ENCODE measurements at regions not wholly inside any gene's neighbourhood (a gene's known extent, or its start where the extent isn't known, plus 50 kb on each side); places are given as distances from the start of the nearest gene placed in this dataset.

GRCh38 chr3:21163956-21164355, 587.1 kb downstream of the ZNF385D start:
- TF ChIP-seq CTCF (IDR thresholded peaks at IDR 0.05) (no peak), POLR2A (IDR thresholded peaks at IDR 0.05) (no peak)
- Histone ChIP-seq H3K9me3 (no peaks in the 10 kb centered on the region), H3K4me3 (no peak overlapping the region), H3K4me1 (no peaks in the 10 kb centered on the region), H3K27ac (no peak overlapping the region), H3K36me3 (ENCODE audit: low read depth, missing control alignments) (no peaks in the 10 kb centered on the region), H3K27me3 (no peaks in the 10 kb centered on the region)
- 81 to 87% methylated on average over 3 of the region's 3 CpGs for WGBS, 2 donors
- no peak for DNase-seq
- intact Hi-C loops (cut with DNase I; ENCODE audit: low total_unique reads): no loop called here

- WGBS, 2 donors: 53 to 78% methylated on average over 2 of the region's 2 CpGs
- Histone ChIP-seq H3K4me3 (no peak overlapping the region), H3K27me3 (no peaks in the 10 kb centered on the region), H3K4me1 (no peaks in the 10 kb centered on the region), H3K36me3 (ENCODE audit: low read depth, missing control alignments) (no peaks in the 10 kb centered on the region), H3K27ac (no peak overlapping the region), H3K9me3 (no peaks in the 10 kb centered on the region)
- TF ChIP-seq POLR2A (IDR thresholded peaks at IDR 0.05) (no peak), CTCF (IDR thresholded peaks at IDR 0.05) (no peak)
- DNase-seq: no peak
- intact Hi-C loops (cut with DNase I; ENCODE audit: low total_unique reads): no loop called here
Measured at GRCh38 chr3:21159543-21159906, 591.5 kb downstream of the ZNF385D start.

GRCh38 chr3:21158861-21159542, 592.0 kb downstream of the ZNF385D start:
- WGBS, 2 donors: 70 to 79% methylated on average over 4 of the region's 4 CpGs
- Histone ChIP-seq H3K27ac (no peak overlapping the region), H3K9me3 (no peaks in the 10 kb centered on the region), H3K4me3 (no peak overlapping the region), H3K36me3 (ENCODE audit: low read depth, missing control alignments) (no peaks in the 10 kb centered on the region), H3K4me1 (no peaks in the 10 kb centered on the region), H3K27me3 (no peaks in the 10 kb centered on the region)
- no peak for TF ChIP-seq POLR2A (IDR thresholded peaks at IDR 0.05)
- TF ChIP-seq CTCF (IDR thresholded peaks at IDR 0.05): no peak
- intact Hi-C loops (cut with DNase I; ENCODE audit: low total_unique reads): no loop called here
- no peak for DNase-seq

- no peaks in the 10 kb centered on the region for H3K27me3 ChIP-seq
- no peak for DNase-seq
- H3K9me3 ChIP-seq: no peaks in the 10 kb centered on the region
- H3K36me3 ChIP-seq (ENCODE audit: low read depth, missing control alignments): no peaks in the 10 kb centered on the region
- H3K4me3 ChIP-seq: no peak overlapping the region
- intact Hi-C loops (cut with DNase I; ENCODE audit: low total_unique reads): no loop called here
- H3K4me1 ChIP-seq: no peaks in the 10 kb centered on the region
- TF ChIP-seq POLR2A (IDR thresholded peaks at IDR 0.05): no peak
- TF ChIP-seq CTCF (IDR thresholded peaks at IDR 0.05): no peak
- no peak overlapping the region for H3K27ac ChIP-seq
Measured at GRCh38 chr3:21154911-21155310, 596.1 kb downstream of the ZNF385D start.

- TF ChIP-seq CTCF (IDR thresholded peaks at IDR 0.05) (no peak), POLR2A (IDR thresholded peaks at IDR 0.05) (no peak)
- Histone ChIP-seq H3K36me3 (ENCODE audit: low read depth, missing control alignments) (no peaks in the 10 kb centered on the region), H3K9me3 (no peaks in the 10 kb centered on the region), H3K4me3 (no peak overlapping the region), H3K4me1 (no peaks in the 10 kb centered on the region), H3K27ac (no peak overlapping the region), H3K27me3 (no peaks in the 10 kb centered on the region)
- intact Hi-C loops (cut with DNase I; ENCODE audit: low total_unique reads): no loop called here
- DNase-seq: no peak
- 81 to 89% methylated on average over 5 of the region's 5 CpGs for WGBS, 2 donors
Measured at GRCh38 chr3:21152555-21152954, 598.5 kb downstream of the ZNF385D start.

Data from testis (tissue), 2 donors.